ENCODE measurements at regions not wholly inside any gene's neighbourhood (a gene's known extent, or its start where the extent isn't known, plus 50 kb on each side); places are given as distances from the start of the nearest gene placed in this dataset.

GRCh38 chr18:11520536-11520935, 88.9 kb upstream of the SLC35G4 start:
- no peak overlapping the region for H3K27ac Mint-ChIP-seq
- no peaks in the 10 kb centered on the region for H3K27me3 Mint-ChIP-seq
- H3K36me3 Mint-ChIP-seq, result no peaks in the 10 kb centered on the region
- DNase-seq (no peak), ATAC-seq (no peak)
- no peaks in the 10 kb centered on the region for H3K9me3 Mint-ChIP-seq (ENCODE audit: low read depth)
- CTCF ChIA-PET, result no interaction called here
- H3K4me1 Mint-ChIP-seq, result no peaks in the 10 kb centered on the region
- H3K4me3 Mint-ChIP-seq, result no peak overlapping the region

GRCh38 chr18:11518788-11519685, 90.4 kb upstream of the SLC35G4 start:
- CTCF ChIA-PET, result interaction anchor here (1.3 to 2.5 kb wide), 5 partner anchors 14 to 732 kb away, joined by 3 to 14 read pairs (median 5); no protein-coding TSS in a partner anchor
- Mint-ChIP-seq H3K27me3 (peaks cover 5% of the 10 kb centered on the region), H3K4me1 (no peaks in the 10 kb centered on the region), H3K4me3 (no peak overlapping the region), H3K36me3 (no peaks in the 10 kb centered on the region), H3K9me3 (ENCODE audit: low read depth) (no peaks in the 10 kb centered on the region), H3K27ac (no peak overlapping the region)
- peak; percentile 68 for DNase-seq
- ATAC-seq, result peak; percentile 71

GRCh38 chr18:11517704-11518103, 91.7 kb upstream of the SLC35G4 start:
- CTCF ChIA-PET, result interaction anchor here (2.4 to 2.5 kb wide), 2 partner anchors 13 to 36 kb away, joined by 10 to 14 read pairs; no protein-coding TSS in a partner anchor
- Mint-ChIP-seq H3K9me3 (ENCODE audit: low read depth) (no peaks in the 10 kb centered on the region), H3K4me3 (no peak overlapping the region), H3K36me3 (no peaks in the 10 kb centered on the region), H3K27me3 (peaks cover 5% of the 10 kb centered on the region), H3K4me1 (no peaks in the 10 kb centered on the region), H3K27ac (no peak overlapping the region)
- DNase-seq (no peak), ATAC-seq (no peak)

- no peaks in the 10 kb centered on the region for H3K9me3 Mint-ChIP-seq (ENCODE audit: low read depth)
- DNase-seq (no peak), ATAC-seq (no peak)
- H3K27me3 Mint-ChIP-seq, result peaks cover 5% of the 10 kb centered on the region
- H3K36me3 Mint-ChIP-seq, result no peaks in the 10 kb centered on the region
- no peak overlapping the region for H3K27ac Mint-ChIP-seq
- CTCF ChIA-PET, result no interaction called here
- H3K4me3 Mint-ChIP-seq, result no peak overlapping the region
- peaks cover 2% of the 10 kb centered on the region for H3K4me1 Mint-ChIP-seq
Measured at GRCh38 chr18:11516751-11517503, 92.5 kb upstream of the SLC35G4 start.

- CTCF ChIA-PET, result no interaction called here
- no peaks in the 10 kb centered on the region for H3K9me3 Mint-ChIP-seq (ENCODE audit: low read depth)
- H3K36me3 Mint-ChIP-seq, result no peaks in the 10 kb centered on the region
- peaks cover 5% of the 10 kb centered on the region for H3K27me3 Mint-ChIP-seq
- no peak overlapping the region for H3K4me3 Mint-ChIP-seq
- DNase-seq (no peak), ATAC-seq (no peak)
- H3K4me1 Mint-ChIP-seq, result peaks cover 8% of the 10 kb centered on the region
- H3K27ac Mint-ChIP-seq, result no peak overlapping the region
Measured at GRCh38 chr18:11514267-11514666, 95.1 kb upstream of the SLC35G4 start.

- Mint-ChIP-seq H3K4me1 (peaks cover 8% of the 10 kb centered on the region), H3K36me3 (no peaks in the 10 kb centered on the region), H3K27ac (no peak overlapping the region), H3K4me3 (no peak overlapping the region), H3K9me3 (ENCODE audit: low read depth) (no peaks in the 10 kb centered on the region), H3K27me3 (peaks cover 9% of the 10 kb centered on the region)
- CTCF ChIA-PET, result no interaction called here
- no peak for ATAC-seq
- DNase-seq, result no peak
Measured at GRCh38 chr18:11512096-11513025, 97.0 kb upstream of the SLC35G4 start.

GRCh38 chr18:11511434-11512095, 97.8 kb upstream of the SLC35G4 start:
- H3K27ac Mint-ChIP-seq, result no peak overlapping the region
- ATAC-seq (no peak), DNase-seq (no peak)
- H3K4me3 Mint-ChIP-seq, result no peak overlapping the region
- H3K4me1 Mint-ChIP-seq, result peaks cover 8% of the 10 kb centered on the region
- CTCF ChIA-PET, result no interaction called here
- H3K36me3 Mint-ChIP-seq, result no peaks in the 10 kb centered on the region
- peaks cover 9% of the 10 kb centered on the region for H3K27me3 Mint-ChIP-seq
- H3K9me3 Mint-ChIP-seq (ENCODE audit: low read depth), result no peaks in the 10 kb centered on the region

GRCh38 chr18:11506856-11507255, 102.5 kb upstream of the SLC35G4 start:
- H3K4me1 Mint-ChIP-seq, result peaks cover 6% of the 10 kb centered on the region

GRCh38 chr18:11505993-11506392, 103.4 kb upstream of the SLC35G4 start:
- Mint-ChIP-seq H3K27ac (no peak overlapping the region), H3K4me1 (no peaks in the 10 kb centered on the region), H3K27me3 (peaks cover 5% of the 10 kb centered on the region), H3K9me3 (ENCODE audit: low read depth) (no peaks in the 10 kb centered on the region), H3K4me3 (no peak overlapping the region), H3K36me3 (no peaks in the 10 kb centered on the region)
- DNase-seq (no peak), ATAC-seq (no peak)
- CTCF ChIA-PET, result interaction anchor here (3.5 kb wide), 1 partner anchor 13 kb away, joined by 14 read pairs; no protein-coding TSS in a partner anchor

More at GRCh38 chr18:11506856-11507255, 102.5 kb upstream of the SLC35G4 start:
- Mint-ChIP-seq H3K4me3 (no peak overlapping the region), H3K27me3 (peaks cover 5% of the 10 kb centered on the region), H3K36me3 (no peaks in the 10 kb centered on the region), H3K27ac (no peak overlapping the region), H3K9me3 (ENCODE audit: low read depth) (no peaks in the 10 kb centered on the region)
- DNase-seq, result no peak
- no peak for ATAC-seq
- CTCF ChIA-PET, result interaction anchor here (3.5 kb wide), 1 partner anchor 12 kb away, joined by 14 read pairs; no protein-coding TSS in a partner anchor

- Mint-ChIP-seq H3K27me3 (peaks cover 5% of the 10 kb centered on the region), H3K9me3 (ENCODE audit: low read depth) (no peaks in the 10 kb centered on the region), H3K4me3 (no peak overlapping the region), H3K36me3 (no peaks in the 10 kb centered on the region), H3K4me1 (no peaks in the 10 kb centered on the region), H3K27ac (no peak overlapping the region)
- CTCF ChIA-PET, result interaction anchor here (3.5 kb wide), 1 partner anchor 14 kb away, joined by 14 read pairs; no protein-coding TSS in a partner anchor
- ATAC-seq (no peak), DNase-seq (no peak)
Measured at GRCh38 chr18:11504962-11505361, 104.4 kb upstream of the SLC35G4 start.

- Mint-ChIP-seq H3K36me3 (no peaks in the 10 kb centered on the region), H3K27ac (no peak overlapping the region), H3K4me3 (no peak overlapping the region), H3K9me3 (ENCODE audit: low read depth) (no peaks in the 10 kb centered on the region), H3K4me1 (no peaks in the 10 kb centered on the region), H3K27me3 (peaks cover 4% of the 10 kb centered on the region)
- CTCF ChIA-PET, result no interaction called here
- ATAC-seq, result no peak
- no peak for DNase-seq
Measured at GRCh38 chr18:11502368-11502767, 107.0 kb upstream of the SLC35G4 start.

- Mint-ChIP-seq H3K4me1 (no peaks in the 10 kb centered on the region), H3K27ac (no peak overlapping the region), H3K4me3 (no peak overlapping the region), H3K27me3 (peaks cover 4% of the 10 kb centered on the region), H3K9me3 (ENCODE audit: low read depth) (no peaks in the 10 kb centered on the region), H3K36me3 (no peaks in the 10 kb centered on the region)
- CTCF ChIA-PET, result no interaction called here
- ATAC-seq (no peak), DNase-seq (no peak)
Measured at GRCh38 chr18:11501352-11501751, 108.0 kb upstream of the SLC35G4 start.

All from activated CD8-positive, alpha-beta memory T cell treated with anti-CD3 and anti-CD28 coated beads, Interleukin-2, amount 10 ng/mL, durations not matched to agents 7 days and 5 days (primary cell).